OCI-LY1 (cell line): ENCODE measurements at regions not wholly inside any gene's neighbourhood (a gene's known extent, or its start where the extent isn't known, plus 50 kb on each side); places are given as distances from the start of the nearest gene placed in this dataset.

ENCODE experiments used
- CTCF ChIP-seq: fragments of 200-600 bp; sonication (generic), shearing (Covaris generic); IDR thresholded peaks from 2 replicates; pipeline ENCODE4 v1.5.1; 2017; ENCODE audit warnings: mild to moderate bottlenecking, antibody characterized with exemption, low read length, moderate library complexity, mixed read lengths
- EZH2 ChIP-seq: fragments of 200-600 bp; sonication (generic), shearing (Covaris generic); IDR thresholded peaks from 2 replicates; pipeline ENCODE4 v1.8.0; 2017; ENCODE audit warnings: borderline replicate concordance, mixed run types, mild to moderate bottlenecking, antibody characterized with exemption, low read length, moderate library complexity, mixed read lengths

GRCh38 chr10:55466806-55467504 lies 665.9 kb upstream of the PCDH15 start:
- TF ChIP-seq CTCF (no peak), EZH2 (no peak)
